ELR (cell line): ENCODE measurements at regions not wholly inside any gene's neighbourhood (a gene's known extent, or its start where the extent isn't known, plus 50 kb on each side); places are given as distances from the start of the nearest gene placed in this dataset.
A peak's percentile ranks its signal among the peaks of the same experiment; 100 is the strongest.

Source experiments
- DNase-seq: peaks from one replicate; pipeline ENCODE4 v3.0.0-alpha.2; 2015; ENCODE audit warnings: low read depth

- peak; percentile 61 for DNase-seq
Measured at GRCh38 chr12:115758877-115759620, 518.4 kb downstream of the MED13L start.

DNA sequence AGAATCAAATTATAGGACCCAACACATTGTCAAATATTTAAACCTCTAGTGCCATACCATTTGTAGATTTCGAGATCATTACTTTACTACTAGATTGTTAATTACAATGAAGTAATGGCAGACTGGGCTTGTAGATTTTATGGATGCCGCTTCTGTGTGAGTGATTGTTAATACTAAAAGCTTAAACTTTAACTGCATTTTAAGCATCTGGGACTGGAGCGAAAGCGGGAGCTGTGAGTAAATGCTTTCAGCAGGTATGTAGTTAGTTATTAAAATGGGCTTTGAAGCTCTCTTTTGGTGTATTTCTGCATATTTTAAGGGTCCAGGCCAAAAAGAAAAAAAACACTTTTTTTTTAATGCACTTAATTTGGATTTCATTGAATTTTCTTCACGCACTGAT is 519.3 kb downstream of the MED13L start:
- DNase-seq: peak; percentile 43

GRCh38 chr12:115756804-115757203 is 520.7 kb downstream of the MED13L start:
- peak; percentile 61 for DNase-seq

GRCh38 chr12:115756271-115756670 is 521.2 kb downstream of the MED13L start:
- peak; percentile 74 for DNase-seq

DNA sequence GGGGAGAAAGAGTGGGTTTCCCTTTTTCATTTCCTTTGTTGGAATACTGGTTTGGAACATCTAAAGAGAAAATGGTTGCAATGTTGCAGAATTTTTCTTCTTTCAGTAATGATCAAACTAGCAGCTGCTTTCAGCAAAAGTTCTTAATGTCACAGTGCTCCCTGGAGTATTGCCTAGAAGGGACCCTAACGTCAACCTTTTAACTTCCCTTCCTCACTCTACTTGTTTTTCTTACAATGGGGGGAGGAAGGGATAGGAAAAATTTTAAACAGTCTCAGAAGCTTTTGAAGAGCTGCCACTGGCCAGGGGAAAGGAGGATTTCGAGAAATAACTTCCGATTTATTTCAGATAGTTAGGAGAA is 521.8 kb downstream of the MED13L start:
- peak; percentile 52 for DNase-seq

- peak; percentile 50 for DNase-seq
Measured at GRCh38 chr12:115755061-115755724, 522.3 kb downstream of the MED13L start.

GRCh38 chr12:115752913-115753726 is 524.4 kb downstream of the MED13L start:
- peak; percentile 87 for DNase-seq

DNA sequence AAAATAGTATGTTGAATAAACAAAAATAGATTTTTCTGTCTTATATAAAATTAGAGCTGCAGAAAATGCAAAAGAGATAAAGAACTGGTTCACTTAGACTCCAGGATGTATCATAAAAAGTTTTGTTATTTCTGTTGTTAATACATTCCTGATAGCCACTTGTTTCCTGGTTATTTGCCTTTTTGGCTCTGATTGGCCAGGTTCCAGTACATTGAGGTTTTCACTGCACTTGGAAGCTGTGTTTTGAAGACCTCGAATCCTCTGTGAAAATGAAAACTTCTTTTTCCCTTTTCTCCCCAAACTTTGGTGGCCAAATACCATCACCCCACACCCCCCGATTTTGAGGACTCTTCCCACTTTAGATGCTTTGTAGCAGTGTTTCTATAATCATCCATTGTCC is 525.3 kb downstream of the MED13L start:
- DNase-seq: peak; percentile 33

DNA sequence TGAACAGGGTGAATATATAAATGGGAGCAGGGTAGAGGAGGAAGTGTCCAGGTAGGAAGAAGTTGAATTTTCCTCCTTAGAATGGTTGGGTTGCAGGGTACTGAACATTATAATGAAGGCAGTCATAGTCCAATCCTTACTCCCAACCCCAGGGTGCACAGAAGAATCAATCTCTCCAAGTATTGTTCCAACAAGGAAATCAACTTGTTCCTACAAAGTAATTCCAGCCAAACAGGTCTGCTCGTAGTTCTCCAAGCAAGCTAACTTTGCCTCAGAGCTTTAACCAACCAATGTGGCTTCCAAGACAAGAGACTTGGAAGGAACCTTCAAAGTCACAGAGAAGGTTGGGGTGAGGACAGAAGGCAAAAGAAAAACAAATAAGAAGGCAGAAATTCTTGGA is 527.2 kb downstream of the MED13L start:
- no peak for DNase-seq

- DNase-seq: no peak
Measured at GRCh38 chr12:115749071-115749841, 528.2 kb downstream of the MED13L start.

- DNase-seq: no peak
Measured at GRCh38 chr12:115740586-115741155, 536.8 kb downstream of the MED13L start.

- no peak for DNase-seq
Measured at GRCh38 chr12:115737895-115738294, 539.6 kb downstream of the MED13L start.

GRCh38 chr12:115736360-115736759 is 541.1 kb downstream of the MED13L start:
- no peak for DNase-seq

GRCh38 chr12:115730975-115731541 is 546.4 kb downstream of the MED13L start:
- no peak for DNase-seq

DNA sequence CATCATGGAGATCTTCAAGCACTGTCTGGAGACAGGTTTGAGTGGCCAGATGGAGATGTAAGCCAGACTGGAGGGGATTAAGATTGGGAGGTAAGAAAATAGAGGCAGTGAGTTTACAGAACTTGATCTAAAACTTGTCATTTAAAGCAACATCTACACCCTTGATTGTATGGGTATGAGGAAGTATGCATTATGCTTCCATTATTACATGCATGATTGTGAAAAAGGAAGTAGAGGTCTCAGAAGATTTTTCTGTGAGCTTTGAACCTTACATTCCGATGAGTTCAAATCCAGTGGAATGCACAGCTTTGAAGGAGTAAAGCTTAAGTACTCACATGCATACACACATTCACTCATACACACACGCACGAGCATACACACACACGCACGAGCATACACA is 550.8 kb downstream of the MED13L start:
- no peak for DNase-seq

DNA sequence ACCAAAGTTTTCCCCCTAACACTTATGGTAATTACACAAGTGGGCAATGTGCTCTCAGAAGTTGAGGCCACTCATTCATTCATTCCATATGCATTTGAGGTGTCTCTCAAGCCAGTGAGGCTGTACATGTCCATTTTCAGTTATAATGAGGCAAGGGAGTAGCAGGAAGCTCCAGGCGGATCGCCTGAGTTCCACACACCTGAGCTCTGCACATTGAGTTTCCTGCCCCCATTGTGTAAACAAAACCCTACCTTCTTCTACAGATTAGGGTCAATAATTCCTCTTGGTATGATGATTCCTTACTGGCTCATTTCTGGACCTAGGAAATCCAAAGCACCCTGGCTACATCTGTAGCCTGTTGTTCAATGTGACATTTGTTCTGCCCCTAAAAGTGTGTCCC is 555.3 kb downstream of the MED13L start:
- no peak for DNase-seq

GRCh38 chr12:115716551-115716950 is 560.9 kb downstream of the MED13L start:
- DNase-seq: no peak

DNA sequence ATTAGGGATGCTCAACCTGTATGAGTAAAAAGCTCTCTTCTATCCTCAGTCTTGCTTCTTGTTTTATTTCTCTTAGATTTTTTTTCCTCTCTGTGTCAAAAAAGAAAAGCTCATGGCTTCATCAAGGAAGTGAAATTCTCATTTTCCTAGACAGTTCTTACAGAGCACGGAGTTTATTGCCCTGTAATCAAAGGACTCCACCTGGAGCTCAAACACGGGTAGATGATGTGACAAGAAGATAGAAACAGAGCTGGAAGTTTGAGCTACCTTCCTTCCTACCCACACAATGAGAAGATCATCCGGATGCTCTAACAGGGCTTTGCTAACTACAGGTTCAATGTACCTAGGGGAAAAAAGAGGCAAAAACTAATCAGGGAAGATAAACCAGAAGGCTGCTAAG is 564.8 kb downstream of the MED13L start:
- no peak for DNase-seq

- DNase-seq: peak; percentile 55
Measured at GRCh38 chr12:115710104-115710564, 567.4 kb downstream of the MED13L start.

- no peak for DNase-seq
Measured at GRCh38 chr12:115709540-115710011, 567.9 kb downstream of the MED13L start.

DNA sequence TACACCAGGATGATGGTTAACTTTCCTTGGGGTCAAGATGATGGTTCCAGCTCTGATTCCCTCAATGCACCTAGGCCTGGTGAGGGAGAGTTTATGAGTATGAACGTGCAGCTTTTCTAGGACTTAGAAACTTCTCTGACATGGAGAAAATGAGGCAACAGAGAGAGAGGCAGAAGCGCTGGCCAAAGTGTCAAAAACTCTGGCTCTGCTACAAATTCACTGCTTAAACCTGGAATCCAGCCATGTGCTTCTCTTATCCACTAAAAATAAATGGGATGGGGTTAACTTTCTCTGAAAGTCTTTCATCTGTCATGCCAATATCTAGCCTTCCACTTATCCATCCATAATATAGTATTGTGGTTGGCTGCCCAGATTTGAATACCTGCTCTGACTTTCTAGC is 568.7 kb downstream of the MED13L start:
- no peak for DNase-seq
